Mesothelial cell of epicardium (in vitro differentiated cells): ENCODE measurements at regions not wholly inside any gene's neighbourhood (a gene's known extent, or its start where the extent isn't known, plus 50 kb on each side); places are given as distances from the start of the nearest gene placed in this dataset.

Source experiments
- DNase-seq, 2 experiments: peaks; one replicate each; pipeline ENCODE4 v3.0.0; 2021; ENCODE audit warnings: low spot score in 2 of 2; ENCODE audit not compliant: unreplicated experiment in 2 of 2
- H3K27ac Mint-ChIP-seq: 2 replicates; pipeline ENCODE4 v1.8.0; 2021; ENCODE audit warnings: mixed read lengths
- H3K27me3 Mint-ChIP-seq: 2 replicates; pipeline ENCODE4 v1.8.0; 2021; ENCODE audit warnings: low read depth, mixed read lengths
- H3K36me3 Mint-ChIP-seq: 2 replicates; pipeline ENCODE4 v1.8.0; 2021; ENCODE audit warnings: mixed read lengths
- H3K4me1 Mint-ChIP-seq: 2 replicates; pipeline ENCODE4 v1.8.0; 2021; ENCODE audit warnings: mixed read lengths
- H3K4me3 Mint-ChIP-seq: 2 replicates; pipeline ENCODE4 v1.8.0; 2021; ENCODE audit warnings: mild to moderate bottlenecking, moderate library complexity, mixed read lengths
- H3K9me3 Mint-ChIP-seq: 2 replicates; pipeline ENCODE4 v1.8.0; 2021; ENCODE audit warnings: mixed read lengths
- TF ChIP-seq, protein P1 (sequence below): fragments of 200-600 bp; sonication (generic); IDR thresholded peaks from one replicate; pipeline ENCODE4 v1.5.0; 2021; ENCODE audit warnings: antibody characterized with exemption; ENCODE audit not compliant: unreplicated experiment

DNA sequence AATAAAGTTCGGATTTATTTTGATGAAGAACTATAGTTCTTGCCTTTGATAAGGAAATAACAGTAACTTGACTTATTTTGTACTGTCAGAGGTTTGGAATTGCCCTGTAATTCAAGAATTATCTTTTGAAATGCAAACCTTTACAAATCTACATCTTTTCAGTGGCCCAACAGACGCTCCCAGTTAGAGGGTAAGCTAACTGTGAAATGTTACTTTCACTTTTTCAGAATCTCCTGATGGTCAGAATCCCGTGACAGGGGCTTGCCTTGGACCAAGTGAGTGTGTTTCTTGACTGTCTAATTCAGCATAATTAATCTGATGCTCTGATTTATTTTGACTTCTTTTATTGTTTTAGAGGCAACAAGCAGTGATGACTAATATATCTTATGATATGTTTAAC, 262.5 kb downstream of the PLOD2 start:
- Mint-ChIP-seq H3K27ac (peak overlapping the region; percentile 52), H3K4me1 (peaks cover 16% of the 10 kb centered on the region), H3K27me3 (no peaks in the 10 kb centered on the region), H3K36me3 (no peaks in the 10 kb centered on the region), H3K9me3 (no peaks in the 10 kb centered on the region), H3K4me3 (no peak overlapping the region)
- TF ChIP-seq, protein P1, sequence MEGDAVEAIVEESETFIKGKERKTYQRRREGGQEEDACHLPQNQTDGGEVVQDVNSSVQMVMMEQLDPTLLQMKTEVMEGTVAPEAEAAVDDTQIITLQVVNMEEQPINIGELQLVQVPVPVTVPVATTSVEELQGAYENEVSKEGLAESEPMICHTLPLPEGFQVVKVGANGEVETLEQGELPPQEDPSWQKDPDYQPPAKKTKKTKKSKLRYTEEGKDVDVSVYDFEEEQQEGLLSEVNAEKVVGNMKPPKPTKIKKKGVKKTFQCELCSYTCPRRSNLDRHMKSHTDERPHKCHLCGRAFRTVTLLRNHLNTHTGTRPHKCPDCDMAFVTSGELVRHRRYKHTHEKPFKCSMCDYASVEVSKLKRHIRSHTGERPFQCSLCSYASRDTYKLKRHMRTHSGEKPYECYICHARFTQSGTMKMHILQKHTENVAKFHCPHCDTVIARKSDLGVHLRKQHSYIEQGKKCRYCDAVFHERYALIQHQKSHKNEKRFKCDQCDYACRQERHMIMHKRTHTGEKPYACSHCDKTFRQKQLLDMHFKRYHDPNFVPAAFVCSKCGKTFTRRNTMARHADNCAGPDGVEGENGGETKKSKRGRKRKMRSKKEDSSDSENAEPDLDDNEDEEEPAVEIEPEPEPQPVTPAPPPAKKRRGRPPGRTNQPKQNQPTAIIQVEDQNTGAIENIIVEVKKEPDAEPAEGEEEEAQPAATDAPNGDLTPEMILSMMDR = no peak
- no peak for DNase-seq

DNA sequence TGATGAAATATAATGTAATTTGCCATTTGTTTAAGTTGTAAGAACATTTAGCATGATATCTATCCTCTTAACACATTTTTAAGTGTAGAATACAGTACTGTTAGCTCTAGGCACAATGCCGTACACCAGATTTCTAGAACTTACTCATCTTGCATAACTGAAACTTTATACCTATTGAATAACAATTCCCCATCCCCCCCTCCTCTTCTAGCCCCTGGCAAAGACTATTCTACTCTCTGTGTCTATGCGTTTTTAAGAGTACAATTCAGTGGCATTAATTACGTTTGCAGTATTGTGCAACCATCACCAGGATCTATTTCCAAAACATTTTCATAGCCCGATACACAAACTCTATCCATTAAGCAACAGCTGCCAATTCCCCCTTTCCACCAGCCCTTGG, 261.7 kb downstream of the PLOD2 start:
- no peak overlapping the region for H3K4me3 Mint-ChIP-seq
- H3K36me3 Mint-ChIP-seq = no peaks in the 10 kb centered on the region
- H3K9me3 Mint-ChIP-seq = no peaks in the 10 kb centered on the region
- TF ChIP-seq, protein P1 = no peak
- no peaks in the 10 kb centered on the region for H3K27me3 Mint-ChIP-seq
- no peak for DNase-seq
- H3K4me1 Mint-ChIP-seq = peaks cover 16% of the 10 kb centered on the region
- no peak overlapping the region for H3K27ac Mint-ChIP-seq

DNA sequence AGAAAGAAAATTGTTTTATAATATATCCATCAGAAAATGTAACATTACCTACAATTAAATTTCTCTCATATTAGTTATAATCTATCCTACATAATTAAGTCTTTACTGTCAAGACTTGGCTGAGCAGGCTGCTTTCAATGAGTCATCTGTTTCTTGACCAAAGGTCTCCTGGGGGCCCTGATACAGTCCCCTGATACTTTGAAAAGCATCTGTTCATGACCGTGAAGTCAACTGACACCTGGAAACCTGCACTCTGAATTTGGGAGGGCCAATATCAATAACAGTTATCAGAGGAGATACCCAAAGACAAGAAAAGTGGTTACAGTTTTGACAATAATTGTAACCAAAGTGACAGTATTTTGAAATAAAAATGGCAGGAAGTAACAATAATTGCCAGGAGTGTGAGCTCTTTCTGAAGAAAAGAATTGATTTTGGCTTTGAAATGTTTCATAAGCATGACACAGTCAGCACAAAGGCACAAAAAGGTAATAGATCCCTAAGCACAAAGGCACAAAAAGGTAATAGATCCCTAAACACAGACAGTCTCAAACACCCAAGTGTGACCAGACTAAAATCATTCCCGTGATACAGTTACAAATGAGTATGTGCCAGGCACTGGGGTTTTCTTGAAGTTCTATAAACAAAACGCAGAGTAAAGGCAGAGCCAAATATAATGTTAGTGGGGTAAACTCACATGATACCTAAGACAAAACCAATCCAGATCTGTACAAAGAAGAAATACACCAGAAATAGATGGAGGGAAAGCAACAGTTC, 260.7 kb downstream of the PLOD2 start:
- H3K27me3 Mint-ChIP-seq = no peaks in the 10 kb centered on the region
- TF ChIP-seq, protein P1 = no peak
- H3K36me3 Mint-ChIP-seq = no peaks in the 10 kb centered on the region
- no peak for DNase-seq
- peak overlapping the region; percentile 13 for H3K27ac Mint-ChIP-seq
- H3K4me1 Mint-ChIP-seq = peaks cover 16% of the 10 kb centered on the region
- H3K4me3 Mint-ChIP-seq = no peak overlapping the region
- no peaks in the 10 kb centered on the region for H3K9me3 Mint-ChIP-seq

DNA sequence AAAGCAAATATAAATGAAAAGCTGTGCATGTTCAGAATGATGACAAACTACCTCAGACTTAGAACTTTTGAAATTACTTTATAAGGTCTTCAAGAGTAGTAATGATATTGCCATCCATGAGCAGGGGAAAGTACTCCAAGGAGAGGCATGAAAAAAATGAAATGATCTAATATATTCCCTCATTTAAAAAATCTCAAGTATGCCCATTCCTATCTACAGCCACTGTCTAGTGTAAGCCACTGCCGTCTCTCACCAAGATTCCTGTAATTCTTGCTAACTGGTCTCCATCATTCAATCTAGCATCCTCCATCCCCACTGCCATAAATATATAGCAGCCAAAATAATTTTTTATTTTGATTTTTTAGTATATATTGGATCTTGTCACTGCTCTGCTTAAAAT, 258.8 kb downstream of the PLOD2 start:
- H3K4me1 Mint-ChIP-seq = peaks cover 16% of the 10 kb centered on the region
- no peak overlapping the region for H3K4me3 Mint-ChIP-seq
- peak overlapping the region; percentile 60 for H3K27ac Mint-ChIP-seq
- no peak for DNase-seq
- H3K36me3 Mint-ChIP-seq = no peaks in the 10 kb centered on the region
- H3K27me3 Mint-ChIP-seq = no peaks in the 10 kb centered on the region
- no peaks in the 10 kb centered on the region for H3K9me3 Mint-ChIP-seq
- TF ChIP-seq, protein P1 = no peak

DNA sequence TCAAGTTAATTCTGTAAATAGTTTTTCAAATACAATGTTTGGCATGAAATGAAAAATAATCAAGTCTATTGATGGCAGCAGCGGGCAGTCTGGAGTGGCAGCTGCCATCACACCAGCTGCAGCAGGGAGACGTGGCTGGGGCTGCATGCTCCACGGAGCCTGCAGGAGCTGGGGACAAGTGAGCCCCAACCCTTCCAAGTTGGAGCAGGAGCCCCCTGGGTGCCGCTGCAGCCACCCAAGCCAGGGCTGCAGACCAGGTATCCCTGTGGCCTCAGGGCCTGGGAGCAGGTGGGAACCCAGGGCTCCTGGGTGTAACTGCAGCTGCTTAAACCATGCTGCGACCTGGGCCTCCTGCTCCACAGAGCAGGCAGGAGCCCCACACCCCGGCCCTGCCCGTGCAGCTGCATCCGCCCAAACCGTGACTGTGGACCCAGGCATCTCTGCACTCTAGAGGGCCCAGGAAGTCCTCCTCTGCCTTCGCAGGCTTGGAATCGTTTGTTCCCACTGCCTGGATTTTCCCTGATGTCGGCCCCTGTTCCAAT, 257.4 kb downstream of the PLOD2 start:
- no peak overlapping the region for H3K4me3 Mint-ChIP-seq
- H3K36me3 Mint-ChIP-seq = no peaks in the 10 kb centered on the region
- DNase-seq = no peak
- H3K4me1 Mint-ChIP-seq = peaks cover 11% of the 10 kb centered on the region
- H3K27me3 Mint-ChIP-seq = no peaks in the 10 kb centered on the region
- H3K9me3 Mint-ChIP-seq = no peaks in the 10 kb centered on the region
- H3K27ac Mint-ChIP-seq = no peak overlapping the region
- TF ChIP-seq, protein P1 = no peak
